Hematopoietic multipotent progenitor cell treated with erythropoietin and hydrocortisone succinate and interleukin-3 and kit ligand, for 4 days (in vitro differentiated cells): ENCODE measurements at regions not wholly inside any gene's neighbourhood (a gene's known extent, or its start where the extent isn't known, plus 50 kb on each side); places are given as distances from the start of the nearest gene placed in this dataset.

Experiments used
- DNase-seq: peaks from one replicate; pipeline ENCODE4 v3.0.0-alpha.2; 2015

DNA sequence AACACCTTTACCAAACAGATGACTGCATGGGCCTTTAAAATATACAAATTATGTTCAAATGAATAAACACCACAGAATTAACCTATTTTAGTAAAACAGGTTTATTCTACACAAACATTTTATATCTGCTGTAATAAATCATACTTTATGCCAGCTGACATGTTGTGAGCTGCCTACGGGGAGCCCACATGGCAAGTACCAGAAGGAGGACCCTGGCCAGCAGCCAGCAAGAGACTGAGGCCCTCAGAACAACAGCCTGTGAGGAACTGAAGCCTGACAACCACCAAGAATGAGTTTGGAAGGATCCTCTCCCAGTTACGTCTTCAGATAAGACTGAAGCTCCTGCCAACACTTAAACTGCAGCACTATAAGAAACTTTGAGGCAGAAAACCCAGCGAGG is 377.0 kb downstream of the PDGFC start:
- peak; percentile 54 for DNase-seq

- DNase-seq = no peak
Observed at GRCh38 chr4:156593464-156593863, 378.1 kb downstream of the PDGFC start.

DNA sequence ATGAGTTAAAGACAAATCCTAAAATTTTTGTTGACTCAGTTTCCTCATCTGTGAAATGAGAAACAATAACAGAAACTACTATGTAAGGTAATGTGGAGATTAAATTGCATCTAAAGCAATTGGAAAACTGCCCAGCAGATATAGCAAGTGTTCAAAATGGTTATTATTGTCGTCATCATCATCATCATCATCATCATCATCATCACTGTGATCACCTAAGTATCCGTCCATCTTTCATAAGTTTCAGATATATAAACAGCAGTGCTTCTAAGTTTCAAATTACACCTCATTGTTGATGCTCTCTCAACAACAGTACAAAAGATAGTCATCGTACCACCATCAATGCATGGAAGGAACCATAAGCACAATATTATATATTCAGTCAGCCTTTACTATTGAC is 379.9 kb downstream of the PDGFC start:
- no peak for DNase-seq

DNA sequence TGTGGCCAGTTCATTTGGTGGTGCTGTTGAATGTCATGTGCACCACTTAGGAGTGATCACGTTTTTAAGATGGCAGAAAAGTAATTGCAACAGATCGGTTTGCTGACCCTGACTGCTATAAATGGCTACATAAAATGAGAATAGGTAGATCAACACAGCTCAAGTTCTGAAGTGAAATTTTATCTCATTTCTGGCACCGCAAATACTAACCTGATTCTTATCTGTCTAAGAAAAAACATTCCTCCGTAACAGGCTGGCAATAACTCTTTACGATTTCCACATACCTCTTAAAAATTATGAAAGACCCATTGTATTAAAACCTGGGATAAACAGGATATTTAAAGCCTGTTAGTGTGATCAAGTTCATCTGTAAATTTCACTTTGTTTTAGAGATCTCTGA is 387.5 kb downstream of the PDGFC start:
- DNase-seq = peak; percentile 9

DNA sequence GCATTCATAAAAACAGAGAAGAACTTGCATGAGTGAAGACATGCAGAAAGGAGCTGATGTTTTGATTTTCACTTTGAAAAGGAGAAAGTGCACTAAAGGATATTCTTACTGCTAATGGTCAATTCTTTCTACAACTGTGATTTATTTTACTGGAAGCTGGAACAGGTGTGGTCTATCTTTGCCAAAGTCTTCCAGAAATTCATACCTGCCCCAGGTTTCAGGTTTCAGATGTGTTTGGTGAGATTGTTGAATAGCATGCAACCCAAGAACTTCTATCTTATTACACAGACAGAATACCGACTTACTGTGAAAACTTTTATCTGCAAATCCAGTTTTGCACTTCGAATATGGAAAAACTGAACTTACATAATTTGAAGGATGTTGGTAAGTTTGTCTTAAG is 388.3 kb downstream of the PDGFC start:
- DNase-seq = no peak

- no peak for DNase-seq
Observed at GRCh38 chr4:156581282-156582063, 390.1 kb downstream of the PDGFC start.

DNA sequence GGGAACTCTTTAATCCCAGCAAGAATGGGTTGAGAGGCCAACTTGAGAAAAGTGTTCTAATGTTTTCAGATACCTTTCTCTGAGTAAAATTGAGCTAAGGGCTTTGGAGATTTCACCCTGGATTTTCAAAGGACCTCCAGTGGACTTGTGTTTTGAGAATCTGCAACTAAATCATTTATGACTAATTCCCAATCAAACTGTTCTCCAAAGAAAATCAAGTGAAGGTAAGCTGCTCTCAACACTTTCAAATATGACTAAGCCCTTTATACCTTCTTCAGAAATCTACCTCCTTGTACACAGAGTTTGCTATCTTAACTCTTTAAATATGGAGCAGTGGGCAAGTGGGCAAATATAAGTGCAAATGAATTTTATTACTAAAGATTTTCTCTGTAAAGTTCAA is 392.9 kb downstream of the PDGFC start:
- DNase-seq = no peak

DNA sequence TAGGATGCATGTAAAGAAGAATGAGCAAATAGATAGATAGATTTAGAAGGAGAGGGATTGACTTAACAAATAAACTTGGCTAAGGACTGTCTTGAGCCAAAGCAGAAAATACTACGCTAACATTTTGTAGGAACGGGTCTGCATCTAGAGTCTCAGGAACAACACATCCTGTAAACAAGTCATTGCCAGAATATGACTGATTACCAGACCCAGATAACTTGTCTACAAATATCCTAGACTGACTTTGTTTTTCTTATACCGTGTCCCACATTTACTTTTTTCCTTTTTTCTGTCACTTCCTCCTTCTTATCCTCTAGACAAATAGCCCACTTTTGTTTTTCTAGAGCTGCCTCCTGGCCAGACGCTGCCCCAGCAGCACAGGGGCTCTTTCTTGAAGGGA is 393.6 kb downstream of the PDGFC start:
- DNase-seq = no peak

GRCh38 chr4:156576946-156577345 is 394.7 kb downstream of the PDGFC start:
- DNase-seq = no peak

DNA sequence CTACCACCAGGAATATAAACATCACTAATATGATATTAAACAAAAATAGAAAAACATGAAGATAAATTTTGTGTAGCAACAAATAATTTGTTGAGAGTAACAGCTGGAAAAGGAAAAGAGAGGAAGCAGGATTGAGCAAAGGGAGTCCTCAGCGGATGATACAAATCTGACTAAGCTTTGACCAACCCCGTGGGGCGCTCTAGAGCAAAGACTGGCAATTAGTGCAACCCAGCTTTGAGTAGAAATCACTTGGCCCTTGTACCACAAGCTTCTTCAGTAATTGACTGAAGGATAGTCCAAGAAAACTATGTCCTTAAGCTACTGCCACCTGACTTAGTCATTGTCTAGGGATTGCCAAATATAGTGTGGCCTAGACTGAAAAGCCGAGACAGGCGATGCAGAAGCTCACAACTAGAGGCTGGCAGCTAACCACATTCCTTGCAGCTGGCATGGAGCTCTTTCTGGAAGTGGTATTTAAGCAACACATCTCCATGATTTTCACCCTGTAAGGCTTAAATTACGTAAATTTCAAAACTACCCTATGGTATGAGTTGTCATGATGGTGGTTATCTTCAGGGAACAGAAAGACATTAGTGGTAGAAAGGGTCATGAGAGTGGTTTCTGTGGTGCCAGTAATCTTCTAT is 396.0 kb downstream of the PDGFC start:
- DNase-seq = peak; percentile 69

DNA sequence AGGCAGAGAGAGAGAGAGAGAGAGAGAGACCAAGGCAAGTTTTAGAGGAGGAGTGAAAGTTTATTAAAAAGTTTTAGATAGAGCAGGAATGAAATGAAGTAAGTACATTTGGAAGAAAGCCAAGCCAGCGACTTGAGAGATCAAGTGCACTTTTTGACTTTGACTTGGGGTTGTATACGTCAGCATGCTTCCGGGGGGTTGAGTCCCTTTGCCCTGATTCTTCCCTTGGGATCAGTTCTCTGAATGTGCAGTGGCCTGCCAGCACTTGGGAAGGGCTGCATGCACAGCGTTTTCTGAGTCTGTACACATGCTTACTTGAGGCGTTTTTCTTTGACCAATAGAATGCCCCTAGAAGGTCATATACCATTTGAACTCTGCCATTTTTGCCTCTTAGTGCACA is 400.5 kb downstream of the PDGFC start:
- no peak for DNase-seq

DNA sequence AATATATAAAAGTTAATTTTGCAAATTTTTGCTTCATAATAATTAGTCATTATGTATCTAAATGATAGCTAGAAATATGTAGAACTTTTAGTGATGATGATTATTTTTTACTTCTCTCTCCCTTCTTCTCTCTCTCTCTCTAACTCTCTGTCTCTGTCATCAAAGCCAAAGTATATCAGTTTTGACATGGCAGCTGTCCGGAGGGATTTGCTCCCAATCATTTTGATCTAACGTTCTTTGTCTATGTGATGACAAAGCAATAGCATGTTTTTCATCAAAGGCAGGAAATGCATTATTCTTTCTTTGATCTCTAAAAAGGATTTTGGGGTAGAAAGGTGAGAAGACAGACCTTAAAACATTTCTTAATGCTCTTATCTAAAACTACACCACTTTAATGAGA is 402.1 kb downstream of the PDGFC start:
- no peak for DNase-seq

GRCh38 chr4:156568484-156568883 is 403.1 kb downstream of the PDGFC start:
- no peak for DNase-seq

GRCh38 chr4:156568041-156568440 is 403.6 kb downstream of the PDGFC start:
- no peak for DNase-seq

- DNase-seq = peak; percentile 27
Observed at GRCh38 chr4:156560701-156561100, 410.9 kb downstream of the PDGFC start.

- DNase-seq = no peak
Observed at GRCh38 chr4:156559346-156559745, 412.3 kb downstream of the PDGFC start.

GRCh38 chr4:156558373-156559025 is 413.1 kb downstream of the PDGFC start:
- no peak for DNase-seq

GRCh38 chr4:156557920-156558319 is 413.7 kb downstream of the PDGFC start:
- no peak for DNase-seq

DNA sequence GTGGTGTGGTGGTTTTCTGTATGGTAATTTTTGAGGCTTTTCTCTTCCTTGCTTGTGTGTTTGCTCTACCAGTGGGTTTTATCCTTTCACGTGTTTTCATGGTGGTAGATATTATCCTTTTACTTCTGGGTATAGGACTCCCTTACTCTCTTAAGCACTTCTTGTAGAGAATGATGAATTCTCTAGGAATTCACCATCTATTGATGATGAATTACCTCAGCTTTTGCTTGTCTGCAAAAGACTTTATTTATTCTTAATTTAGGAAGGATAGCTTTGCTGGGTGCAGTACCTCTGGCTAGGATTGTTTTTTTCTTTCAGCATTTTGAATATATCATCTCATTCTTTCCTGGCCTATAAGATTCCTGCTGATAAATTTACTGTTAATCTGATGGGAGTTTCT is 415.3 kb downstream of the PDGFC start:
- DNase-seq = no peak

DNA sequence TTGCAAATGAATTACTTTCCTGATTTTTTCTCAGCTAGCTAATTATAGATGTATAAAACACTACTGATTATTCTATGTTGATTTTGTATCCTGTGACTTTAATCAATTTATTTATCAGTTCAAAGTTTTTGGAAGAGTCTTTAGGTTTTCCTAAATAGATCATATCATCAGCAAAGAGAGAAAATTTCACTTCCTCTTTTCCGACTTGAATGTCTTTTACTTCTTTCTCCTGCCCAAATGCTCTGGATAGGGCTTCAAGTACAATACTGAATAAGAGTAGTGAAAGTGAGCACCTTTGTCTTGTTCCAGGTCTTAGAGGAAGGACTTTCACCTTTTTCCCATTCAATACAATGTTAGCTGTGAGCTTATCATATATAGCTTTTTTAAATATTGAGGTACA is 417.9 kb downstream of the PDGFC start:
- DNase-seq = no peak

GRCh38 chr4:156547891-156548290 is 423.7 kb downstream of the PDGFC start:
- DNase-seq = no peak

DNA sequence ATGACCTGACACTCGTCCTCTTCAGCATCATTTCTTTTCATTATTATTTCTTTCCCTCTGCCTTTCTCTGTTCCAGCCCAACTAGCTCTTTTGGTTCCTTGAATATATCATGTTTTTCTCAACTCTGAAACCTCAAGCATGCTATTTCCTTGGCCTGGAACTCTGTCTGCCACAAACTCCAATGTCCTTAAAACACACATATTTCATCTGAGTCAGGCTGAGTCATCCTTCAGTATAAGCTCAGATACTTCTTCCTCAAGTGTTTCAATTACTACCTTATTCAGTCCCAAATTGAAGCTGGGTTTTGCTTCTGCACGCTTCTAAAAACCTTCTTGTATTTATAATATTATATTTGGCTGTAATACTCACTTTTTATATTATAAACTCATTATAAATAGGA is 424.2 kb downstream of the PDGFC start:
- peak; percentile 36 for DNase-seq

GRCh38 chr4:156545003-156545785 is 426.4 kb downstream of the PDGFC start:
- DNase-seq = no peak
